ENCODE measurements at regions not wholly inside any gene's neighbourhood (a gene's known extent, or its start where the extent isn't known, plus 50 kb on each side); places are given as distances from the start of the nearest gene placed in this dataset.
A peak's percentile ranks its signal among the peaks of the same experiment; 100 is the strongest.

GRCh38 chr5:159420940-159421339 is 90.7 kb upstream of the IL12B start:
- peak; percentile 28 for FAIRE-seq

GRCh38 chr5:159422361-159422760 is 92.1 kb upstream of the IL12B start:
- FAIRE-seq (no peak), DNase-seq (ENCODE audit: insufficient read length, low spot score) (no peak)

More at GRCh38 chr5:159420940-159421339, 90.7 kb upstream of the IL12B start:
- DNase-seq (ENCODE audit: insufficient read length, low spot score) = no peak

GRCh38 chr5:159422910-159423309 is 92.6 kb upstream of the IL12B start:
- DNase-seq (ENCODE audit: insufficient read length, low spot score) (no peak), FAIRE-seq (no peak)

GRCh38 chr5:159424123-159424522 is 93.8 kb upstream of the IL12B start:
- FAIRE-seq = peak; percentile 33

GRCh38 chr5:159426694-159427093 is 96.4 kb upstream of the IL12B start:
- DNase-seq (ENCODE audit: insufficient read length, low spot score) = no peak
- peak; percentile 67 for FAIRE-seq

More at GRCh38 chr5:159424123-159424522, 93.8 kb upstream of the IL12B start:
- DNase-seq (ENCODE audit: insufficient read length, low spot score) = no peak

- FAIRE-seq = peak; percentile 87
- no peak for DNase-seq (ENCODE audit: insufficient read length, low spot score)
Measured at GRCh38 chr5:159427180-159428012, 97.1 kb upstream of the IL12B start.

- FAIRE-seq (peak; percentile 68), DNase-seq (ENCODE audit: insufficient read length, low spot score) (no peak)
Measured at GRCh38 chr5:159430361-159431012, 100.2 kb upstream of the IL12B start.

GRCh38 chr5:159435855-159436254 is 105.6 kb upstream of the IL12B start:
- DNase-seq (ENCODE audit: insufficient read length, low spot score) = no peak
- no peak for FAIRE-seq

GRCh38 chr5:159438092-159438491 is 107.8 kb upstream of the IL12B start:
- no peak for FAIRE-seq
- DNase-seq (ENCODE audit: insufficient read length, low spot score) = no peak

- no peak for FAIRE-seq
- DNase-seq (ENCODE audit: insufficient read length, low spot score) = no peak
Measured at GRCh38 chr5:159439002-159439401, 108.7 kb upstream of the IL12B start.

GRCh38 chr5:159440235-159440634 is 109.9 kb upstream of the IL12B start:
- no peak for FAIRE-seq
- no peak for DNase-seq (ENCODE audit: insufficient read length, low spot score)

- FAIRE-seq (no peak), DNase-seq (ENCODE audit: insufficient read length, low spot score) (no peak)
Measured at GRCh38 chr5:159440968-159441367, 110.7 kb upstream of the IL12B start.

GRCh38 chr5:159441441-159441840 is 111.2 kb upstream of the IL12B start:
- DNase-seq (ENCODE audit: insufficient read length, low spot score) (no peak), FAIRE-seq (no peak)

- DNase-seq (ENCODE audit: insufficient read length, low spot score) (no peak), FAIRE-seq (no peak)
Measured at GRCh38 chr5:159442206-159442850, 112.0 kb upstream of the IL12B start.

GRCh38 chr5:159444441-159445082 is 114.3 kb upstream of the IL12B start:
- no peak for DNase-seq (ENCODE audit: insufficient read length, low spot score)
- no peak for FAIRE-seq

GRCh38 chr5:159447116-159447515 is 116.8 kb upstream of the IL12B start:
- FAIRE-seq (no peak), DNase-seq (ENCODE audit: insufficient read length, low spot score) (no peak)

GRCh38 chr5:159448841-159449407 is 118.6 kb upstream of the IL12B start:
- DNase-seq (ENCODE audit: insufficient read length, low spot score) (no peak), FAIRE-seq (no peak)

- no peak for FAIRE-seq
- no peak for DNase-seq (ENCODE audit: insufficient read length, low spot score)
Measured at GRCh38 chr5:159449925-159450324, 119.6 kb upstream of the IL12B start.

GRCh38 chr5:159450417-159450816 is 120.1 kb upstream of the IL12B start:
- FAIRE-seq (no peak), DNase-seq (ENCODE audit: insufficient read length, low spot score) (no peak)

GRCh38 chr5:159451197-159452052 is 121.1 kb upstream of the IL12B start:
- no peak for FAIRE-seq
- no peak for DNase-seq (ENCODE audit: insufficient read length, low spot score)

Measured in GM19239 (cell line).